ENCODE measurements at regions not wholly inside any gene's neighbourhood (a gene's known extent, or its start where the extent isn't known, plus 50 kb on each side); places are given as distances from the start of the nearest gene placed in this dataset.
"Not testable (repeated sequence)": the region's sequence is repeated elsewhere in the genome, so short reads cannot be mapped to it uniquely, and the experiment has no call there.

DNA sequence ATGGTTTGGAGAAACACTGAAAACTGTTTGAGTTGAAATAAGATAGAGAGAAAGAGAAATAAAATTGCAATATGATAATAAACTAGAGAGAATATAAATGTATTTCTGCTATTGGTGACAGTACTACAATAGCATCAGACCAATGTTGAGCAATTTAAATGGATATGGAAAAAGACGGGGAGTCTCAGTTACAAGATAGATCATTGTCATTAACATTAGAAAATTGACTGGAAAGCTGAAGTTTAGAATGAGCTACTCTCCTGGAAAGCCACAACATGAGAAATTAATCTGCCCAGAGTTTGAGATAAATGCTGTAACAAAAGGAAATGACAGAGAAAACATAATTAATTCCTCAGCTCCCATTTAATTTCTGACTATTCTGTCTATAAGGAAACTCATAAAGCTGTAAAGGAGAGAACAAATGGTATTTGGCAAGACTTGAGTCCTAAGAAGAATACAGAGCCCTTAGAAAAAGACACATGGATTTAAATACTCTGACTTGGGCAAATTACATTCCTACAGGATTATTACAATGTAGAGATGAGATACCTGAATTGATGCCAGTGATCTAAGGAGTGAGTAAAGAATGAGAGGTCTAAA, 624.5 kb upstream of the CHD1 start:
- Histone ChIP-seq H3K9me3 (ENCODE audit: control insufficient read depth, insufficient read depth, low read depth, low read length) (no peaks in the 10 kb centered on the region), H3K27me3 (ENCODE audit: control insufficient read depth, insufficient read depth, low read length) (no peaks in the 10 kb centered on the region), H3K4me3 (replicated peaks in 1 of 4; ENCODE audit: control extremely low read depth in 1 of 4, insufficient read depth in 1 of 4, low read depth in 3 of 4, low read length in 4 of 4) (no peak overlapping the region), H3K79me2 (ENCODE audit: control insufficient read depth, insufficient read depth, low read length) (no peaks in the 10 kb centered on the region), H3K36me3 (ENCODE audit: control insufficient read depth, insufficient read depth, low read length) (no peaks in the 10 kb centered on the region), H3K27ac (ENCODE audit: insufficient read depth, low read length) (no peak overlapping the region), H2AFZ (ENCODE audit: low read length) (no peak overlapping the region), H4K20me1 (ENCODE audit: control insufficient read depth, extremely low read depth, insufficient read depth, low read length) (no peaks in the 10 kb centered on the region), H3K4me1 (ENCODE audit: control insufficient read depth, extremely low read depth, insufficient read depth, low read length) (no peaks in the 10 kb centered on the region), H3K4me2 (ENCODE audit: extremely low read depth, insufficient read depth, low read length) (no peak overlapping the region), H3K9ac (ENCODE audit: insufficient read depth, low read length) (no peak overlapping the region)
- peak in 1 of 2 donors; percentile 2 for DNase-seq (ENCODE audit: low read depth in 2 of 2)
- no peak for TF ChIP-seq EZH2 (IDR thresholded peaks at IDR 0.05; ENCODE audit: low read length, missing control alignments)
- TF ChIP-seq, protein P1, sequence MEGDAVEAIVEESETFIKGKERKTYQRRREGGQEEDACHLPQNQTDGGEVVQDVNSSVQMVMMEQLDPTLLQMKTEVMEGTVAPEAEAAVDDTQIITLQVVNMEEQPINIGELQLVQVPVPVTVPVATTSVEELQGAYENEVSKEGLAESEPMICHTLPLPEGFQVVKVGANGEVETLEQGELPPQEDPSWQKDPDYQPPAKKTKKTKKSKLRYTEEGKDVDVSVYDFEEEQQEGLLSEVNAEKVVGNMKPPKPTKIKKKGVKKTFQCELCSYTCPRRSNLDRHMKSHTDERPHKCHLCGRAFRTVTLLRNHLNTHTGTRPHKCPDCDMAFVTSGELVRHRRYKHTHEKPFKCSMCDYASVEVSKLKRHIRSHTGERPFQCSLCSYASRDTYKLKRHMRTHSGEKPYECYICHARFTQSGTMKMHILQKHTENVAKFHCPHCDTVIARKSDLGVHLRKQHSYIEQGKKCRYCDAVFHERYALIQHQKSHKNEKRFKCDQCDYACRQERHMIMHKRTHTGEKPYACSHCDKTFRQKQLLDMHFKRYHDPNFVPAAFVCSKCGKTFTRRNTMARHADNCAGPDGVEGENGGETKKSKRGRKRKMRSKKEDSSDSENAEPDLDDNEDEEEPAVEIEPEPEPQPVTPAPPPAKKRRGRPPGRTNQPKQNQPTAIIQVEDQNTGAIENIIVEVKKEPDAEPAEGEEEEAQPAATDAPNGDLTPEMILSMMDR (conservative IDR thresholded peaks at IDR 0.05 in 1 of 2, IDR thresholded peaks at IDR 0.05 in 1 of 2; ENCODE audit: low read depth in 1 of 2, low read length in 2 of 2) = no peak

DNA sequence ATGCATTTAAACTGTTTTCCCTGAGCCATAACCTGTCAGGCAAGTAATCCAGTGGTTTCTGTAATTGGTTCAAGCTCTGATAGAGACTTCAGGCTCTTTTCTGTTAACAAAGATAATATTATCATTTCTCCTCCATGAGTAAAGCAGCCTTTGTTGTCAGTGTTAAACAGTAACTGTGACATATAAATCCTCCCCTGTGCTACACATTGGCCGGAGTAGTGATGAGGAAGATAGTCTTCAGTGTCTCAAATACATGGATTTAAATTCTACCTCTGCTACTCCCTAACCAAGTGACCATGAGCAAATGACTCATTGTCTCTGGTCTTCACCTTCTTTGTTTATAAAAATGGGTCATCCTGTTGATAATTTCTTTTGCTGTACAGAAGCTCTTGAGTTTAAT, 615.5 kb upstream of the CHD1 start:
- Histone ChIP-seq H3K9ac (ENCODE audit: insufficient read depth, low read length) (no peak overlapping the region), H3K4me2 (ENCODE audit: extremely low read depth, insufficient read depth, low read length) (no peak overlapping the region), H3K36me3 (ENCODE audit: control insufficient read depth, insufficient read depth, low read length) (no peaks in the 10 kb centered on the region)

DNA sequence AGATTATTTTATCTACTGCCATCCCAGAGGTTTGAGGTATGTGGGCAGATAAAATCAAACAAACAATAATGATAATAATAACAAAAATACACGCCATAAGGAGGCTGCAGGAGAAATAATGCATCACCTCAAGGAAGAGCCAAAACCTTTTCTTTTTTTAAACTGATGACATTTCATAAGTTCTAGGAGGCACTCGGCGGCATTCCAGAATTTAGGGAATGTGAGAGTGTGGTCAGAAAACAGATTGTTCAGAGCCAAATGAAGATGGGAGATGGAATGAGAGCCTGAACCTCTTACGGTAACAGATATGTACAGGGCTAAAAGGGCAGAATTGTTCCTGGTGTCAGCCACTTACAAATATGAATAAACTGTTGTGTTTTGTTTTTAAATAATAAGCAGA, 615.0 kb upstream of the CHD1 start:
- Histone ChIP-seq H3K4me1 (ENCODE audit: control insufficient read depth, extremely low read depth, insufficient read depth, low read length) (no peaks in the 10 kb centered on the region), H3K4me3 (replicated peaks in 1 of 4; ENCODE audit: control extremely low read depth in 1 of 4, insufficient read depth in 1 of 4, low read depth in 3 of 4, low read length in 4 of 4) (no peak overlapping the region), H3K79me2 (ENCODE audit: control insufficient read depth, insufficient read depth, low read length) (no peaks in the 10 kb centered on the region), H3K27ac (ENCODE audit: insufficient read depth, low read length) (no peak overlapping the region), H3K36me3 (ENCODE audit: control insufficient read depth, insufficient read depth, low read length) (no peaks in the 10 kb centered on the region), H3K27me3 (ENCODE audit: control insufficient read depth, insufficient read depth, low read length) (no peaks in the 10 kb centered on the region), H3K9me3 (ENCODE audit: control insufficient read depth, insufficient read depth, low read depth, low read length) (no peaks in the 10 kb centered on the region), H3K9ac (ENCODE audit: insufficient read depth, low read length) (no peak overlapping the region), H2AFZ (ENCODE audit: low read length) (no peak overlapping the region), H4K20me1 (ENCODE audit: control insufficient read depth, extremely low read depth, insufficient read depth, low read length) (no peaks in the 10 kb centered on the region), H3K4me2 (ENCODE audit: extremely low read depth, insufficient read depth, low read length) (no peak overlapping the region)
- TF ChIP-seq, protein P1 (conservative IDR thresholded peaks at IDR 0.05 in 1 of 2, IDR thresholded peaks at IDR 0.05 in 1 of 2; ENCODE audit: low read depth in 1 of 2, low read length in 2 of 2) = no peak
- TF ChIP-seq EZH2 (IDR thresholded peaks at IDR 0.05; ENCODE audit: low read length, missing control alignments) = no peak
- peak; percentile 35 to 65 for DNase-seq (ENCODE audit: low read depth in 2 of 2)

More for the DNA sequence above, 615.5 kb upstream of the CHD1 start:
- Histone ChIP-seq H3K79me2 (ENCODE audit: control insufficient read depth, insufficient read depth, low read length) (no peaks in the 10 kb centered on the region), H3K27me3 (ENCODE audit: control insufficient read depth, insufficient read depth, low read length) (no peaks in the 10 kb centered on the region), H3K27ac (ENCODE audit: insufficient read depth, low read length) (no peak overlapping the region), H3K4me1 (ENCODE audit: control insufficient read depth, extremely low read depth, insufficient read depth, low read length) (no peaks in the 10 kb centered on the region), H4K20me1 (ENCODE audit: control insufficient read depth, extremely low read depth, insufficient read depth, low read length) (no peaks in the 10 kb centered on the region), H2AFZ (ENCODE audit: low read length) (no peak overlapping the region), H3K9me3 (ENCODE audit: control insufficient read depth, insufficient read depth, low read depth, low read length) (no peaks in the 10 kb centered on the region), H3K4me3 (replicated peaks in 1 of 4; ENCODE audit: control extremely low read depth in 1 of 4, insufficient read depth in 1 of 4, low read depth in 3 of 4, low read length in 4 of 4) (no peak overlapping the region)
- DNase-seq (ENCODE audit: low read depth in 2 of 2) = peak in 1 of 2 donors; percentile 2
- no peak for TF ChIP-seq EZH2 (IDR thresholded peaks at IDR 0.05; ENCODE audit: low read length, missing control alignments)
- TF ChIP-seq, protein P1 (conservative IDR thresholded peaks at IDR 0.05 in 1 of 2, IDR thresholded peaks at IDR 0.05 in 1 of 2; ENCODE audit: low read depth in 1 of 2, low read length in 2 of 2) = no peak

DNA sequence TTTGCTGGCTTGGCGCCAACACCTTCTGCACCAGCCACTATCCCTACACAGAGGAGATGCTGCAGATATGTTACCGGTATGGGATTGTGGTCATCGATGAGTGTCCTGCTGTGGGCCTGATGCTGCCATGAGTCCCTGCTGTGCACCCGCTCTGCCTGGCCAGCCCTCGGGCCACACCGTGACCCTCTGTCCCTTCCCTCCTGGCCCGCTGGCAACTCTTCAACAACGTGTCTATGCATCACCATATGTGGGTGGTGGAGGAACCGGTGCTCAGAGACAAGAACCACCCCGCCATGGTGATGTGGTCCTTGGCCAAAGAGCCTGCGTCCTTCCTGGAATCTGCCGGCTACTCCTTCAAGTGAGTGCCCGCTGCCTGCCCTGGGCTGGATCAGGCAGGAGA, 605.4 kb upstream of the CHD1 start:
- not testable (repeated sequence) for H3K9me3 ChIP-seq (ENCODE audit: control insufficient read depth, insufficient read depth, low read depth, low read length); H3K4me2 ChIP-seq (ENCODE audit: extremely low read depth, insufficient read depth, low read length); H3K9ac ChIP-seq (ENCODE audit: insufficient read depth, low read length); H3K4me1 ChIP-seq (ENCODE audit: control insufficient read depth, extremely low read depth, insufficient read depth, low read length); H3K27ac ChIP-seq (ENCODE audit: insufficient read depth, low read length); H3K4me3 ChIP-seq (replicated peaks in 1 of 4; ENCODE audit: control extremely low read depth in 1 of 4, insufficient read depth in 1 of 4, low read depth in 3 of 4, low read length in 4 of 4); H4K20me1 ChIP-seq (ENCODE audit: control insufficient read depth, extremely low read depth, insufficient read depth, low read length); H3K79me2 ChIP-seq (ENCODE audit: control insufficient read depth, insufficient read depth, low read length); H3K27me3 ChIP-seq (ENCODE audit: control insufficient read depth, insufficient read depth, low read length); H2AFZ ChIP-seq (ENCODE audit: low read length); DNase-seq (ENCODE audit: low read depth in 2 of 2); H3K36me3 ChIP-seq (ENCODE audit: control insufficient read depth, insufficient read depth, low read length)

DNA sequence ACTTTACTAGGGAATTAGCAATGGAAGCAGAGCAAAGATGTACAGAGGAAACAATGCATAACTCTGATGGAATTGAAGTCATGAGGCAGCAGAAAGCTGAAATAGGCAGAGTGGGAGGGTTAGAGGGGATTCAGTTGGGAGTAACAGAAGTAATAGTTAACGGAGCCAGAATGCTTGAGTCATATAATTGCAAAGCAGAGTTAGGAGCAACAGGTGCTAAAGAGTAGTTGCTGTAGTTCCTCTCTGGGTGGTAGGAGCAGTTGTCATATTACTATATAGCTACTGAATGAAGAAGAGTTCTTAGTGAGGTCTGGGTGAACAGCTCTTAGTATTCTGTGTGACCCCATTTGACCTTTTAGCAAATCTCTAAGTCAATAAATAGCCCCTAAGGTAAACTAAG, 592.9 kb upstream of the CHD1 start:
- H3K27ac ChIP-seq (ENCODE audit: insufficient read depth, low read length); H3K4me3 ChIP-seq (replicated peaks in 1 of 4; ENCODE audit: control extremely low read depth in 1 of 4, insufficient read depth in 1 of 4, low read depth in 3 of 4, low read length in 4 of 4); H4K20me1 ChIP-seq (ENCODE audit: control insufficient read depth, extremely low read depth, insufficient read depth, low read length); H3K27me3 ChIP-seq (ENCODE audit: control insufficient read depth, insufficient read depth, low read length); H3K4me1 ChIP-seq (ENCODE audit: control insufficient read depth, extremely low read depth, insufficient read depth, low read length); H3K79me2 ChIP-seq (ENCODE audit: control insufficient read depth, insufficient read depth, low read length); H3K9ac ChIP-seq (ENCODE audit: insufficient read depth, low read length); H2AFZ ChIP-seq (ENCODE audit: low read length); DNase-seq (ENCODE audit: low read depth in 2 of 2); H3K4me2 ChIP-seq (ENCODE audit: extremely low read depth, insufficient read depth, low read length); H3K9me3 ChIP-seq (ENCODE audit: control insufficient read depth, insufficient read depth, low read depth, low read length); H3K36me3 ChIP-seq (ENCODE audit: control insufficient read depth, insufficient read depth, low read length): not testable (repeated sequence)

Data from fibroblast of lung (primary cell).